HL-60 (cell line): ENCODE measurements at regions not wholly inside any gene's neighbourhood (a gene's known extent, or its start where the extent isn't known, plus 50 kb on each side); places are given as distances from the start of the nearest gene placed in this dataset.

Experiments
- DNase-seq, 2 experiments: peaks; one replicate each; pipeline ENCODE4 v3.0.0-alpha.2; 2010 to 2020; ENCODE audit warnings: low read depth in 1 of 2, low spot score in 1 of 2
- H3K27ac ChIP-seq: fragments of 250-450 bp; sonication (Bioruptor Pico); replicated peaks from 2 replicates; pipeline ENCODE4 v1.5.1; 2020; ENCODE audit warnings: mild to moderate bottlenecking, moderate library complexity
- H3K27me3 ChIP-seq: fragments of 250-450 bp; sonication (Bioruptor Pico); 2 replicates; pipeline ENCODE4 v1.5.1; 2021; ENCODE audit warnings: mild to moderate bottlenecking, moderate library complexity; ENCODE audit not compliant: insufficient read depth, poor library complexity, severe bottlenecking
- H3K4me3 ChIP-seq: replicated peaks from 2 replicates; pipeline ENCODE4 v1.5.1; 2011; ENCODE audit warnings: mild to moderate bottlenecking, control low read depth, low read length; ENCODE audit not compliant: insufficient read depth
- CTCF ChIP-seq: IDR thresholded peaks from one replicate; pipeline ENCODE4 v1.5.1; 2011; ENCODE audit warnings: low read length, control low read depth, inconsistent platforms; ENCODE audit not compliant: insufficient read depth
- GABPA ChIP-seq: IDR thresholded peaks from 2 replicates; pipeline ENCODE4 v1.6.1; 2012; ENCODE audit warnings: low read depth
- POLR2AphosphoS5 ChIP-seq: IDR thresholded peaks from 2 replicates; pipeline ENCODE4 v1.6.1; 2012; ENCODE audit warnings: low read depth
- REST ChIP-seq: IDR thresholded peaks from 2 replicates; pipeline ENCODE4 v1.6.1; 2012; ENCODE audit warnings: low read depth; ENCODE audit not compliant: insufficient replicate concordance
- SPI1 ChIP-seq: IDR thresholded peaks from 2 replicates; pipeline ENCODE4 v1.6.1; 2012; ENCODE audit warnings: low read depth, mild to moderate bottlenecking, borderline replicate concordance

DNA sequence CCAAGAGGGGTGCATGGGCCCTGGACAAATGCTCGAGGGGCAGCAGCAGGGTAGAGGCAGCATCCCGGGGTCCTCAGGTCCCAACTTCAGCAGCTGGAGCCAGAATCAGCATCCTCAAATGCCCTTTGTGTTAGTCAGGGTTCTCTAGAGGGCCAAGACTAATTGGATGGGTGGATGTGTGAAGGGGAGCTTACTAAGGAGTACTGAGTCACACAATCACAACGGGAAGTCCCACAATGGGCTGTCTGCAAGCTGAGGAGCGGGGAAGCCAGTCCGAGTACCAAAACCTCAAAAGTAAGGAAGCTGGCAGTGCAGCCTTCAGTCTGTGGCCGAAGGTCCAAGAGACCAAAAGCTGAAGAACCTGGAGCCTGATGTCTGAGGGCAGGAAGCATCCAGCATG, 162.9 kb upstream of the TCERG1L start:
- no peak for TF ChIP-seq GABPA
- no peak for TF ChIP-seq POLR2AphosphoS5
- TF ChIP-seq CTCF: no peak
- DNase-seq: no peak
- no peaks in the 10 kb centered on the region for H3K27me3 ChIP-seq
- no peak overlapping the region for H3K4me3 ChIP-seq
- no peak overlapping the region for H3K27ac ChIP-seq

DNA sequence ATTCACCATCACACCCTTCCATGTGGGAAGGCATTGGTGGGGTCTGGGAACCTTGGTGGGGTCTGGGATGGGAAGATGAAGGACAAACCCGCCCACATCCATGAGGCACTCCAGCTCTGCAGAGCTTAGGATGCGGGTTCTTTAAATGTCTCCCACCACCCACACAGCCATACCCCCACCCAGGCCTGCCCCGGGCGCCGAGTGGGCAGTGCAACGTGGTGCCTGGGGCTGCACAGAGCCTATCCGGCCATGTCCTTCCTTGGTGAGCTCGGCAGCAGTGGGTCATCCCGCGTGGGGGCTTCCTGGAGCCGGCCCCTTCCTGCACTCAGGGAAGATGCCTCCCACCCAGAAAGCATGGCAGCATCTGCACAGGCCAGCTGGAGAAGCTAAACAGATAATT, 163.5 kb upstream of the TCERG1L start:
- no peak for TF ChIP-seq CTCF
- no peak for TF ChIP-seq REST
- TF ChIP-seq GABPA: no peak
- no peak for TF ChIP-seq POLR2AphosphoS5
- TF ChIP-seq SPI1: no peak
- no peak for DNase-seq
- H3K27me3 ChIP-seq: no peaks in the 10 kb centered on the region
- H3K4me3 ChIP-seq: no peak overlapping the region
- no peak overlapping the region for H3K27ac ChIP-seq

DNA sequence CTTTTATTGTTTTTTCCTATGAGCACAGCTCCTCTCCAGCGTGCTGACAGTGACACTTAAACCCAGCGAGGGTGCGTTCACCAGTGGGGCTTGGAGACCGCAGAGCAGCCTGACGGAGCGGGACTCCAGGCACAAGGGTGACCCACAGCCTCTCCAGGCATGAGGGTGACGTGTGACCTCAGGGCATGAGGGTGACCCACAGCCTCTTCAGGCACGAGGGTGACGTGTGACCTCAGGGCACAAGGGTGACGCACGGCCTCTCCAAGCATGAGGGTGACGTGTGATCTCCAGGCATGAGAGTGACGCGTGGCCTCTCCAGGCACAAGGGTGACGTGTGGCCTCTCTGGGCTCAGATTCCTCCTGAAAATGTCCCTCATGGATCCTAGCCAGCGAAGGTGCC, 164.3 kb upstream of the TCERG1L start:
- no peaks in the 10 kb centered on the region for H3K27me3 ChIP-seq
- no peak for DNase-seq

More for the DNA sequence above, 164.3 kb upstream of the TCERG1L start:
- Histone ChIP-seq H3K27ac (no peak overlapping the region), H3K4me3 (no peak overlapping the region)
- TF ChIP-seq REST (no peak), CTCF (no peak), SPI1 (no peak), GABPA (no peak), POLR2AphosphoS5 (no peak)
